ENCODE measurements at regions not wholly inside any gene's neighbourhood (a gene's known extent, or its start where the extent isn't known, plus 50 kb on each side); places are given as distances from the start of the nearest gene placed in this dataset.
A peak's percentile ranks its signal among the peaks of the same experiment; 100 is the strongest.

DNA sequence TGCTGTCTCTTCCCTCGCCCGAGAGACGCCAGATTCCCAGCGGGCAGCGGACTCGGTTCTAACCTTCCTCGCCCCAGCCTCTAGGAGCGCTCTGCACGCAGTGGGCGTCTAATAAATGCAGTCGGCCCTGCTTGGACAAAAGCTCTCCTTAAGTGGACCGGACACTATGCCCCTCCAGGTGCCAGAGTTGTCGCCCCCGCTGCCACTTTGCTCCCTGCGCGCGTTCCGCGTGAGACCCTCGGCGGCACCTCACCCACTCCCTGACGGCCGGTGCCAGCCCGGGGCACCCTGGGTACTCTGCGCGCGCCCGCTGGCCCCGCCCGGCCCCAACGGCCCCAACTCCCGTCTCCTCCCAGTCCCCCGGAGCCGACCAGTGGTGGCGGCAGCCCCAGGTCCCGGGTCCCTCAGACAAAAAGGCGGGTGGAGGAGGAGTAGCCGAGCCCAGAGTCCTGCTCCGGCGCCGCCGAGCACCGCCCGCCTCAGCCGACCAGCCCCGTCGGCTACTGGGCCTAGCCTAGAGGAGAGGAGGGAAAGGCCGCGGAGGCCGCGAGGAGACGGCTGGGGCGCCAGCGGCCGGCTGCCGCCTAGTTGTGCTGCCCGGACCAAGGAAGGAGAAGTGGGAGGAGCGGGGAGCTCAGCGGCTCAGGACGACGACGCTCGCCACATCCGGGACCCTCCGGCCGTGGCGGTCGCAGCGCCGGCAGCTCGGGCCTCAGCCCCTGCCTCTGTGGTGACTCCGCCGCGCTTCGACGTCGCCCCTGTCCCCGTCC lies 123.0 kb downstream of the GOSR1 start (continued):
- TF ChIP-seq, protein P1, sequence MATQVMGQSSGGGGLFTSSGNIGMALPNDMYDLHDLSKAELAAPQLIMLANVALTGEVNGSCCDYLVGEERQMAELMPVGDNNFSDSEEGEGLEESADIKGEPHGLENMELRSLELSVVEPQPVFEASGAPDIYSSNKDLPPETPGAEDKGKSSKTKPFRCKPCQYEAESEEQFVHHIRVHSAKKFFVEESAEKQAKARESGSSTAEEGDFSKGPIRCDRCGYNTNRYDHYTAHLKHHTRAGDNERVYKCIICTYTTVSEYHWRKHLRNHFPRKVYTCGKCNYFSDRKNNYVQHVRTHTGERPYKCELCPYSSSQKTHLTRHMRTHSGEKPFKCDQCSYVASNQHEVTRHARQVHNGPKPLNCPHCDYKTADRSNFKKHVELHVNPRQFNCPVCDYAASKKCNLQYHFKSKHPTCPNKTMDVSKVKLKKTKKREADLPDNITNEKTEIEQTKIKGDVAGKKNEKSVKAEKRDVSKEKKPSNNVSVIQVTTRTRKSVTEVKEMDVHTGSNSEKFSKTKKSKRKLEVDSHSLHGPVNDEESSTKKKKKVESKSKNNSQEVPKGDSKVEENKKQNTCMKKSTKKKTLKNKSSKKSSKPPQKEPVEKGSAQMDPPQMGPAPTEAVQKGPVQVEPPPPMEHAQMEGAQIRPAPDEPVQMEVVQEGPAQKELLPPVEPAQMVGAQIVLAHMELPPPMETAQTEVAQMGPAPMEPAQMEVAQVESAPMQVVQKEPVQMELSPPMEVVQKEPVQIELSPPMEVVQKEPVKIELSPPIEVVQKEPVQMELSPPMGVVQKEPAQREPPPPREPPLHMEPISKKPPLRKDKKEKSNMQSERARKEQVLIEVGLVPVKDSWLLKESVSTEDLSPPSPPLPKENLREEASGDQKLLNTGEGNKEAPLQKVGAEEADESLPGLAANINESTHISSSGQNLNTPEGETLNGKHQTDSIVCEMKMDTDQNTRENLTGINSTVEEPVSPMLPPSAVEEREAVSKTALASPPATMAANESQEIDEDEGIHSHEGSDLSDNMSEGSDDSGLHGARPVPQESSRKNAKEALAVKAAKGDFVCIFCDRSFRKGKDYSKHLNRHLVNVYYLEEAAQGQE (IDR thresholded peaks at IDR 0.05; ENCODE audit: low read depth, low read length): peak; percentile 4; the same call in 1 of the 2 replicates
- TF ChIP-seq MXI1 (IDR thresholded peaks at IDR 0.05; ENCODE audit: low read depth, low read length) (peak; percentile 68), NRF1 (IDR thresholded peaks at IDR 0.05; ENCODE audit: low read depth, low read length) (no peak), FOSL2 (IDR thresholded peaks at IDR 0.05; ENCODE audit: borderline replicate concordance, low read depth) (no peak), POLR2AphosphoS5 (IDR thresholded peaks at IDR 0.05; ENCODE audit: low read depth, low read length) (peak; percentile 91), TCF12 (IDR thresholded peaks at IDR 0.05) (no peak), SIN3A (IDR thresholded peaks at IDR 0.05; ENCODE audit: borderline replicate concordance, low read depth, low read length) (peak; percentile 83; the same call in 1 of the 2 replicates), FOXM1 (IDR thresholded peaks at IDR 0.05; ENCODE audit: low read depth) (no peak), TAF1 (IDR thresholded peaks at IDR 0.05; ENCODE audit: borderline replicate concordance, low read depth, low read length) (peak; percentile 85), RCOR1 (IDR thresholded peaks at IDR 0.05; ENCODE audit: low read length) (no peak; the same call in 1 of the 2 replicates), GATA2 (CRISPR knock-in tag; IDR thresholded peaks at IDR 0.05) (no peak), RAD21 (IDR thresholded peaks at IDR 0.05; ENCODE audit: low read length) (peak; percentile 23), EZH2phosphoT487 (IDR thresholded peaks at IDR 0.05; ENCODE audit: borderline replicate concordance, low read depth) (no peak), SMC3 (IDR thresholded peaks at IDR 0.05; ENCODE audit: low read depth, low read length) (peak; percentile 15), GABPA (IDR thresholded peaks at IDR 0.05; ENCODE audit: low read depth) (0 out of 2 replicates have a peak, but pooled peaks have one; percentile 19), TEAD4 (IDR thresholded peaks at IDR 0.05; ENCODE audit: borderline replicate concordance, insufficient read depth) (0 out of 2 replicates have a peak, but pooled peaks have one; percentile 17), MEF2A (IDR thresholded peaks at IDR 0.05; ENCODE audit: borderline replicate concordance, low read depth) (no peak), NFIC (IDR thresholded peaks at IDR 0.05; ENCODE audit: borderline replicate concordance) (no peak; the same call in 1 of the 2 replicates), FOXJ3 (CRISPR knock-in tag; IDR thresholded peaks at IDR 0.05) (no peak)
- TF ChIP-seq, protein P2, sequence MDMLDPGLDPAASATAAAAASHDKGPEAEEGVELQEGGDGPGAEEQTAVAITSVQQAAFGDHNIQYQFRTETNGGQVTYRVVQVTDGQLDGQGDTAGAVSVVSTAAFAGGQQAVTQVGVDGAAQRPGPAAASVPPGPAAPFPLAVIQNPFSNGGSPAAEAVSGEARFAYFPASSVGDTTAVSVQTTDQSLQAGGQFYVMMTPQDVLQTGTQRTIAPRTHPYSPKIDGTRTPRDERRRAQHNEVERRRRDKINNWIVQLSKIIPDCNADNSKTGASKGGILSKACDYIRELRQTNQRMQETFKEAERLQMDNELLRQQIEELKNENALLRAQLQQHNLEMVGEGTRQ (IDR thresholded peaks at IDR 0.05; ENCODE audit: borderline replicate concordance, low read depth, low read length): no peak
- TF ChIP-seq, protein P3, sequence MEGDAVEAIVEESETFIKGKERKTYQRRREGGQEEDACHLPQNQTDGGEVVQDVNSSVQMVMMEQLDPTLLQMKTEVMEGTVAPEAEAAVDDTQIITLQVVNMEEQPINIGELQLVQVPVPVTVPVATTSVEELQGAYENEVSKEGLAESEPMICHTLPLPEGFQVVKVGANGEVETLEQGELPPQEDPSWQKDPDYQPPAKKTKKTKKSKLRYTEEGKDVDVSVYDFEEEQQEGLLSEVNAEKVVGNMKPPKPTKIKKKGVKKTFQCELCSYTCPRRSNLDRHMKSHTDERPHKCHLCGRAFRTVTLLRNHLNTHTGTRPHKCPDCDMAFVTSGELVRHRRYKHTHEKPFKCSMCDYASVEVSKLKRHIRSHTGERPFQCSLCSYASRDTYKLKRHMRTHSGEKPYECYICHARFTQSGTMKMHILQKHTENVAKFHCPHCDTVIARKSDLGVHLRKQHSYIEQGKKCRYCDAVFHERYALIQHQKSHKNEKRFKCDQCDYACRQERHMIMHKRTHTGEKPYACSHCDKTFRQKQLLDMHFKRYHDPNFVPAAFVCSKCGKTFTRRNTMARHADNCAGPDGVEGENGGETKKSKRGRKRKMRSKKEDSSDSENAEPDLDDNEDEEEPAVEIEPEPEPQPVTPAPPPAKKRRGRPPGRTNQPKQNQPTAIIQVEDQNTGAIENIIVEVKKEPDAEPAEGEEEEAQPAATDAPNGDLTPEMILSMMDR (IDR thresholded peaks at IDR 0.05): peak; percentile 79
- TF ChIP-seq, protein P4, sequence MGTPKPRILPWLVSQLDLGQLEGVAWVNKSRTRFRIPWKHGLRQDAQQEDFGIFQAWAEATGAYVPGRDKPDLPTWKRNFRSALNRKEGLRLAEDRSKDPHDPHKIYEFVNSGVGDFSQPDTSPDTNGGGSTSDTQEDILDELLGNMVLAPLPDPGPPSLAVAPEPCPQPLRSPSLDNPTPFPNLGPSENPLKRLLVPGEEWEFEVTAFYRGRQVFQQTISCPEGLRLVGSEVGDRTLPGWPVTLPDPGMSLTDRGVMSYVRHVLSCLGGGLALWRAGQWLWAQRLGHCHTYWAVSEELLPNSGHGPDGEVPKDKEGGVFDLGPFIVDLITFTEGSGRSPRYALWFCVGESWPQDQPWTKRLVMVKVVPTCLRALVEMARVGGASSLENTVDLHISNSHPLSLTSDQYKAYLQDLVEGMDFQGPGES (IDR thresholded peaks at IDR 0.05; ENCODE audit: low read depth, low read length): no peak
- TF ChIP-seq, protein P5, sequence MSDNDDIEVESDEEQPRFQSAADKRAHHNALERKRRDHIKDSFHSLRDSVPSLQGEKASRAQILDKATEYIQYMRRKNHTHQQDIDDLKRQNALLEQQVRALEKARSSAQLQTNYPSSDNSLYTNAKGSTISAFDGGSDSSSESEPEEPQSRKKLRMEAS (IDR thresholded peaks at IDR 0.05; ENCODE audit: low read depth): peak; percentile 36
- TF ChIP-seq, protein P6, sequence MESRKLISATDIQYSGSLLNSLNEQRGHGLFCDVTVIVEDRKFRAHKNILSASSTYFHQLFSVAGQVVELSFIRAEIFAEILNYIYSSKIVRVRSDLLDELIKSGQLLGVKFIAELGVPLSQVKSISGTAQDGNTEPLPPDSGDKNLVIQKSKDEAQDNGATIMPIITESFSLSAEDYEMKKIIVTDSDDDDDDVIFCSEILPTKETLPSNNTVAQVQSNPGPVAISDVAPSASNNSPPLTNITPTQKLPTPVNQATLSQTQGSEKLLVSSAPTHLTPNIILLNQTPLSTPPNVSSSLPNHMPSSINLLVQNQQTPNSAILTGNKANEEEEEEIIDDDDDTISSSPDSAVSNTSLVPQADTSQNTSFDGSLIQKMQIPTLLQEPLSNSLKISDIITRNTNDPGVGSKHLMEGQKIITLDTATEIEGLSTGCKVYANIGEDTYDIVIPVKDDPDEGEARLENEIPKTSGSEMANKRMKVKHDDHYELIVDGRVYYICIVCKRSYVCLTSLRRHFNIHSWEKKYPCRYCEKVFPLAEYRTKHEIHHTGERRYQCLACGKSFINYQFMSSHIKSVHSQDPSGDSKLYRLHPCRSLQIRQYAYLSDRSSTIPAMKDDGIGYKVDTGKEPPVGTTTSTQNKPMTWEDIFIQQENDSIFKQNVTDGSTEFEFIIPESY (IDR thresholded peaks at IDR 0.05; ENCODE audit: borderline replicate concordance, low read depth): no peak
- TF ChIP-seq, protein P7, sequence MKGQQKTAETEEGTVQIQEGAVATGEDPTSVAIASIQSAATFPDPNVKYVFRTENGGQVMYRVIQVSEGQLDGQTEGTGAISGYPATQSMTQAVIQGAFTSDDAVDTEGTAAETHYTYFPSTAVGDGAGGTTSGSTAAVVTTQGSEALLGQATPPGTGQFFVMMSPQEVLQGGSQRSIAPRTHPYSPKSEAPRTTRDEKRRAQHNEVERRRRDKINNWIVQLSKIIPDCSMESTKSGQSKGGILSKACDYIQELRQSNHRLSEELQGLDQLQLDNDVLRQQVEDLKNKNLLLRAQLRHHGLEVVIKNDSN (IDR thresholded peaks at IDR 0.05; ENCODE audit: borderline replicate concordance, low read depth): no peak
